Endothelial cell of umbilical vein (primary cell): ENCODE measurements at regions not wholly inside any gene's neighbourhood (a gene's known extent, or its start where the extent isn't known, plus 50 kb on each side); places are given as distances from the start of the nearest gene placed in this dataset.

ENCODE experiments used
- BruUV-seq: library from RNA; stranded (reverse); fragments of 400-500 nt; replicated peaks from 2 replicates; lab custom pipeline; 2021; lab: Mats Ljungman, UMichigan
- CTCF ChIA-PET: fragments of 300-600, 350-600 bp; sonication (Branson Sonifier 250); formaldehyde crosslinking; loops from one replicate; lab custom pipeline; 2021; ENCODE audit warnings: antibody characterized with exemption, inconsistent platforms; lab: Charles Lee
- POLR2A ChIA-PET: fragments of 300-600, 350-600 bp; sonication (Branson Sonifier 250); formaldehyde crosslinking; loops from one replicate; lab custom pipeline; 2021; ENCODE audit warnings: antibody characterized with exemption, inconsistent platforms; lab: Charles Lee
- DNase-seq: peaks from one replicate; pipeline ENCODE4 v3.0.0-alpha.2; 2011; ENCODE audit warnings: low read depth, low spot score
- FAIRE-seq: peaks from 2 replicates; lab custom pipeline; 2011; peaks lifted over from hg19 to GRCh38; lab: Jason Lieb, UNC
- H2AFZ ChIP-seq: 2 replicates; pipeline ENCODE4 v1.6.0; 2012; ENCODE audit warnings: low read depth, low read length, control low read depth, inconsistent platforms
- H3K27ac ChIP-seq: 2 replicates; pipeline ENCODE4 v1.5.1; 2011; ENCODE audit warnings: low read depth, mild to moderate bottlenecking, control low read depth, low read length, moderate library complexity; ENCODE audit not compliant: insufficient read depth
- H3K27me3 ChIP-seq, 2 experiments: 2 replicates each; pipeline versions ENCODE4 v1.6.0 to v1.6.1; 2011; ENCODE audit warnings: low read length in 2 of 2, mixed read lengths in 1 of 2; ENCODE audit not compliant: control insufficient read depth in 2 of 2, insufficient read depth in 2 of 2
- H3K36me3 ChIP-seq, 2 experiments: 2 replicates in 1 of 2; 3 replicates in 1 of 2; pipeline ENCODE4 v1.5.1; 2011; ENCODE audit warnings: low read length in 2 of 2, mild to moderate bottlenecking in 1 of 2, moderate library complexity in 1 of 2; ENCODE audit not compliant: control insufficient read depth in 2 of 2, insufficient read depth in 2 of 2; ENCODE audit errors: extremely low read depth in 1 of 2
- H3K4me1 ChIP-seq: 3 replicates; pipeline ENCODE4 v1.5.1; 2011; ENCODE audit warnings: mild to moderate bottlenecking, low read length; ENCODE audit not compliant: control insufficient read depth, insufficient read depth; ENCODE audit errors: extremely low read depth
- H3K4me2 ChIP-seq: 2 replicates; pipeline ENCODE4 v1.6.1; 2011; ENCODE audit warnings: low read length, control low read depth, mixed read lengths; ENCODE audit not compliant: insufficient read depth
- H3K4me3 ChIP-seq, 3 experiments: fragments of 200-600 bp in 1 of 3; sonication (generic), shearing (Covaris generic) in 1 of 3; replicated peaks in 1 of 3; 2 replicates each; pipeline ENCODE4 v1.5.1; 2011 to 2016; ENCODE audit warnings: control low read depth in 3 of 3, low read length in 3 of 3, mild to moderate bottlenecking in 2 of 3, inconsistent platforms in 1 of 3, low read depth in 1 of 3, moderate library complexity in 1 of 3; ENCODE audit not compliant: insufficient read depth in 1 of 3
- H3K79me2 ChIP-seq: 2 replicates; pipeline ENCODE4 v1.6.0; 2012; ENCODE audit warnings: low read length, inconsistent platforms; ENCODE audit not compliant: control insufficient read depth, insufficient read depth
- H3K9ac ChIP-seq: replicated peaks from 2 replicates; pipeline ENCODE3; 2011; ENCODE audit warnings: low read length, control low read depth; ENCODE audit not compliant: insufficient read depth; ENCODE audit errors: extremely low read depth
- H3K9me1 ChIP-seq: replicated peaks from 3 replicates; pipeline ENCODE4 v1.6.0; 2011; ENCODE audit warnings: mild to moderate bottlenecking, low read length; ENCODE audit not compliant: control insufficient read depth, insufficient read depth; ENCODE audit errors: extremely low read depth
- H3K9me3 ChIP-seq: replicated peaks from 2 replicates; pipeline ENCODE4 v1.5.1; 2012; ENCODE audit warnings: low read length, inconsistent platforms; ENCODE audit not compliant: control insufficient read depth, insufficient read depth
- H4K20me1 ChIP-seq: replicated peaks from 2 replicates; pipeline ENCODE3; 2011; ENCODE audit warnings: mild to moderate bottlenecking, low read length; ENCODE audit not compliant: control insufficient read depth, insufficient read depth; ENCODE audit errors: extremely low read depth
- EZH2 ChIP-seq: IDR thresholded peaks from 2 replicates; pipeline ENCODE4 v1.6.1; 2012; ENCODE audit warnings: borderline replicate concordance, low read depth, mild to moderate bottlenecking, moderate library complexity, low read length, inconsistent platforms; ENCODE audit not compliant: severe bottlenecking
- FOS ChIP-seq: IDR thresholded peaks from 2 replicates; pipeline ENCODE4 v1.6.1; 2011; ENCODE audit warnings: mild to moderate bottlenecking, low read length, moderate library complexity, borderline replicate concordance; ENCODE audit not compliant: insufficient read depth
- GATA2 ChIP-seq: IDR thresholded peaks from 2 replicates; pipeline ENCODE4 v1.7.0; 2011; ENCODE audit warnings: low read depth, mild to moderate bottlenecking, moderate library complexity, mixed read lengths, low read length; ENCODE audit not compliant: insufficient read length, insufficient read depth
- JUN ChIP-seq: IDR thresholded peaks from 2 replicates; pipeline ENCODE4 v1.6.1; 2011; ENCODE audit warnings: borderline replicate concordance, low read depth; ENCODE audit not compliant: insufficient read length, insufficient read depth
- MYC ChIP-seq: IDR thresholded peaks from one replicate; pipeline ENCODE4 v1.6.1; 2011; ENCODE audit warnings: mild to moderate bottlenecking, low read depth, low read length
- POLR2A ChIP-seq: IDR thresholded peaks from 2 replicates; pipeline ENCODE4 v1.6.1; 2012; ENCODE audit warnings: low read depth, mild to moderate bottlenecking, control low read depth, low read length
- POLR2AphosphoS5 ChIP-seq: IDR thresholded peaks from 2 replicates; pipeline ENCODE4 v1.6.1; 2012; ENCODE audit warnings: low read depth, mild to moderate bottlenecking, control low read depth, low read length, moderate library complexity; ENCODE audit not compliant: insufficient read depth
- dilution Hi-C: fragments of 300-500 bp; cut with MboI; formaldehyde crosslinking; loops from one replicate; pipeline ENCODE4 v1.15.0; 2019; ENCODE audit warnings: low sequenced_read_pairs; ENCODE audit not compliant: extremely low pct_ligation_motif_present
- intact Hi-C: fragments of 100-400 bp; cut with micrococcal nuclease; formaldehyde crosslinking; loops from one replicate; pipeline ENCODE4 v1.10.0; 2022
- TF ChIP-seq, protein P1 (sequence below), 2 donors: IDR thresholded peaks; 1 replicate in 1 of 2; 2 replicates in 1 of 2; pipeline ENCODE4 v1.5.1; 2011; ENCODE audit warnings: low read length in 2 of 2, mild to moderate bottlenecking in 2 of 2, moderate library complexity in 2 of 2, control low read depth in 1 of 2, inconsistent platforms in 1 of 2, low read depth in 1 of 2; ENCODE audit not compliant: insufficient read depth in 1 of 2; ENCODE audit errors: extremely low read depth in 1 of 2
- TF ChIP-seq, protein P2 (sequence below): IDR thresholded peaks from 2 replicates; pipeline ENCODE4 v1.6.1; 2011; ENCODE audit not compliant: insufficient read depth, insufficient read length

DNA sequence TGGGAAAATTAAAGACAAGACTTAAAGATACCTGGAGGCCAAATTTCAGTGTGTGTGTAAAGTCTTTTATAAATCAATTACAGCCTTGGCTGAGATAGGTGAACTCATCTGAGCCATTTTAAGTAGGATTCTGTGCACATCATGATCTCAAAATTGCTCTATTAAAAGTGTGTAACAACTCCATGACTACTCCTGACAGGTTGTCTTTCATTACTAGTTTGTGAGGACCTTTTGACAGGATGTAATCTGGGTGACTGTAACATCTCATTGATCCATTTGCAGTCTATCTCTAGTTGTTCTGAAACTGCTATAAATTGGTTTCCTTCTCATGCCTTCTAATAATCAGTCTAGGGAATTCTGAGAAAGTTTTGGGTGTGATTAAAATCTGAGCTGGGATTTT lies 753.3 kb downstream of the SLITRK5 start:
- no peaks in the 10 kb centered on the region for H3K36me3 ChIP-seq
- CTCF ChIA-PET: no interaction called here
- no peaks in the 10 kb centered on the region for H3K9me1 ChIP-seq
- no TSS peak for BruUV-seq
- H3K9ac ChIP-seq: no peak overlapping the region
- no peak for TF ChIP-seq FOS
- TF ChIP-seq, protein P1, sequence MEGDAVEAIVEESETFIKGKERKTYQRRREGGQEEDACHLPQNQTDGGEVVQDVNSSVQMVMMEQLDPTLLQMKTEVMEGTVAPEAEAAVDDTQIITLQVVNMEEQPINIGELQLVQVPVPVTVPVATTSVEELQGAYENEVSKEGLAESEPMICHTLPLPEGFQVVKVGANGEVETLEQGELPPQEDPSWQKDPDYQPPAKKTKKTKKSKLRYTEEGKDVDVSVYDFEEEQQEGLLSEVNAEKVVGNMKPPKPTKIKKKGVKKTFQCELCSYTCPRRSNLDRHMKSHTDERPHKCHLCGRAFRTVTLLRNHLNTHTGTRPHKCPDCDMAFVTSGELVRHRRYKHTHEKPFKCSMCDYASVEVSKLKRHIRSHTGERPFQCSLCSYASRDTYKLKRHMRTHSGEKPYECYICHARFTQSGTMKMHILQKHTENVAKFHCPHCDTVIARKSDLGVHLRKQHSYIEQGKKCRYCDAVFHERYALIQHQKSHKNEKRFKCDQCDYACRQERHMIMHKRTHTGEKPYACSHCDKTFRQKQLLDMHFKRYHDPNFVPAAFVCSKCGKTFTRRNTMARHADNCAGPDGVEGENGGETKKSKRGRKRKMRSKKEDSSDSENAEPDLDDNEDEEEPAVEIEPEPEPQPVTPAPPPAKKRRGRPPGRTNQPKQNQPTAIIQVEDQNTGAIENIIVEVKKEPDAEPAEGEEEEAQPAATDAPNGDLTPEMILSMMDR (IDR thresholded peaks at IDR 0.05; ENCODE audit: extremely low read depth in 1 of 2, insufficient read depth in 1 of 2, low read depth in 1 of 2, low read length in 2 of 2): no peak
- no peak for TF ChIP-seq POLR2A
- TF ChIP-seq POLR2AphosphoS5: no peak
- no peak for TF ChIP-seq GATA2
- no peak for TF ChIP-seq EZH2
- TF ChIP-seq JUN: no peak
- TF ChIP-seq, protein P2, sequence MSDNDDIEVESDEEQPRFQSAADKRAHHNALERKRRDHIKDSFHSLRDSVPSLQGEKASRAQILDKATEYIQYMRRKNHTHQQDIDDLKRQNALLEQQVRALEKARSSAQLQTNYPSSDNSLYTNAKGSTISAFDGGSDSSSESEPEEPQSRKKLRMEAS: no peak
- TF ChIP-seq MYC: no peak
- no peak overlapping the region for H3K27ac ChIP-seq
- no peaks in the 10 kb centered on the region for H3K79me2 ChIP-seq
- H3K4me3 ChIP-seq: no peak overlapping the region
- POLR2A ChIA-PET: no interaction called here
- FAIRE-seq: no peak
- no peak for DNase-seq
- H3K27me3 ChIP-seq: no peaks in the 10 kb centered on the region
- no peaks in the 10 kb centered on the region for H3K4me1 ChIP-seq
- H4K20me1 ChIP-seq: no peaks in the 10 kb centered on the region
- dilution Hi-C loops (no loop called here), intact Hi-C loops (no loop called here)
- no peak overlapping the region for H3K4me2 ChIP-seq
- no peak overlapping the region for H2AFZ ChIP-seq
- H3K9me3 ChIP-seq: peaks cover 2% of the 10 kb centered on the region
